Astrocyte (in vitro differentiated cells and primary cell): ENCODE measurements at regions not wholly inside any gene's neighbourhood (a gene's known extent, or its start where the extent isn't known, plus 50 kb on each side); places are given as distances from the start of the nearest gene placed in this dataset.
A peak's percentile ranks its signal among the peaks of the same experiment; 100 is the strongest.

Source experiments
- DNase-seq: peaks from one replicate; pipeline ENCODE4 v3.0.0-alpha.2; 2010; ENCODE audit warnings: low read depth
- FAIRE-seq: peaks from 2 replicates; lab custom pipeline; 2011; peaks lifted over from hg19 to GRCh38; lab: Jason Lieb, UNC
- H2AFZ ChIP-seq: 2 replicates; pipeline ENCODE4 v1.6.0; 2012; ENCODE audit warnings: low read depth, low read length, inconsistent platforms
- H3K27ac ChIP-seq: 2 replicates; pipeline ENCODE4 v1.5.1; 2011; ENCODE audit warnings: low read depth, low read length, inconsistent platforms
- H3K27me3 ChIP-seq: 2 replicates; pipeline ENCODE4 v1.6.0; 2011; ENCODE audit warnings: low read length, inconsistent platforms; ENCODE audit not compliant: insufficient read depth
- H3K36me3 ChIP-seq: 2 replicates; pipeline ENCODE4 v1.5.1; 2011; ENCODE audit warnings: low read length, inconsistent platforms; ENCODE audit not compliant: insufficient read depth
- H3K4me1 ChIP-seq: 2 replicates; pipeline ENCODE4 v1.5.1; 2011; ENCODE audit warnings: low read length, inconsistent platforms; ENCODE audit not compliant: insufficient read depth
- H3K4me2 ChIP-seq: 2 replicates; pipeline ENCODE4 v1.6.0; 2012; ENCODE audit warnings: low read length, inconsistent platforms
- H3K4me3 ChIP-seq: 2 replicates; pipeline ENCODE4 v1.5.1; 2011; ENCODE audit warnings: low read depth, mild to moderate bottlenecking, low read length, inconsistent platforms; ENCODE audit not compliant: insufficient read depth
- H3K79me2 ChIP-seq: 2 replicates; pipeline ENCODE4 v1.6.0; 2012; ENCODE audit warnings: mild to moderate bottlenecking, low read length, inconsistent platforms; ENCODE audit not compliant: insufficient read depth
- H3K9ac ChIP-seq: 2 replicates; pipeline ENCODE4 v1.6.0; 2012; ENCODE audit warnings: mild to moderate bottlenecking, low read length, inconsistent platforms
- H3K9me3 ChIP-seq: 2 replicates; pipeline ENCODE4 v1.5.1; 2012; ENCODE audit warnings: low read depth, mild to moderate bottlenecking, low read length, inconsistent platforms; ENCODE audit not compliant: insufficient read depth
- H4K20me1 ChIP-seq: 2 replicates; pipeline ENCODE4 v1.6.0; 2012; ENCODE audit warnings: low read length, inconsistent platforms; ENCODE audit not compliant: insufficient read depth
- H3K27ac Mint-ChIP-seq: one replicate; pipeline ENCODE4 v1.8.0; 2021; ENCODE audit warnings: mild to moderate bottlenecking, mixed read lengths; ENCODE audit not compliant: unreplicated experiment
- H3K27me3 Mint-ChIP-seq: one replicate; pipeline ENCODE4 v1.8.0; 2021; ENCODE audit warnings: low read depth, mixed read lengths; ENCODE audit not compliant: unreplicated experiment
- H3K36me3 Mint-ChIP-seq: one replicate; pipeline ENCODE4 v1.8.0; 2021; ENCODE audit warnings: low read depth, mixed read lengths; ENCODE audit not compliant: unreplicated experiment
- H3K4me1 Mint-ChIP-seq: one replicate; pipeline ENCODE4 v1.8.0; 2021; ENCODE audit warnings: low read depth, mixed read lengths; ENCODE audit not compliant: unreplicated experiment
- H3K4me3 Mint-ChIP-seq: one replicate; pipeline ENCODE4 v1.8.0; 2021; ENCODE audit warnings: mild to moderate bottlenecking, moderate library complexity, mixed read lengths; ENCODE audit not compliant: unreplicated experiment
- H3K9me3 Mint-ChIP-seq: one replicate; pipeline ENCODE4 v1.8.0; 2021; ENCODE audit warnings: mild to moderate bottlenecking, mixed read lengths; ENCODE audit not compliant: unreplicated experiment
- CTCF ChIP-seq: IDR thresholded peaks from 2 replicates; pipeline ENCODE4 v1.5.1; 2011; ENCODE audit warnings: low read depth, mild to moderate bottlenecking, inconsistent platforms, low read length, moderate library complexity; ENCODE audit not compliant: insufficient read depth
- EZH2 ChIP-seq: IDR thresholded peaks from 2 replicates; pipeline ENCODE4 v1.6.1; 2012; ENCODE audit warnings: mild to moderate bottlenecking, low read length, inconsistent platforms; ENCODE audit not compliant: insufficient read depth

DNA sequence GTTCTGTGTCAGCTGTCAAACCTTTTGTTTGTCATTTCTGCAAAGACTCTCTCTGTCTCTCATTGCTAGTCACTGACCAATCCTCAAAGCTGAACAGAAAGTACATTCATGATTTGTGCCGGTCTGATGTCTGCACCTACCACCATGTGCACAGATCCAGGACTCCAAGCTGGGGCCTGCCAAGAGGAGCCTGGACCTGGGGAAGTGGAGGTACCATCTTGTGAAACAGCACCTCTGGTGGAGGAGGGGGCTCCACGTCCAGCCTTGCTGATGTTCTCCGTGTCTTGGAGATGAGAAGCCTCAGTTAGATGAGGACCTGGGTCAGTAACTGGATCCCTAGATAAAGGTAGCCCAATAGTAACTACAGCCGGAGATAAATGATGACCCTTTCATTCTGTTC lies 98.9 kb downstream of the TENT4A start:
- no peaks in the 10 kb centered on the region for H3K79me2 ChIP-seq
- Mint-ChIP-seq H3K9me3 (no peaks in the 10 kb centered on the region), H3K36me3 (no peaks in the 10 kb centered on the region), H3K4me3 (no peak overlapping the region), H3K27ac (no peak overlapping the region), H3K27me3 (peaks cover 5% of the 10 kb centered on the region), H3K4me1 (no peaks in the 10 kb centered on the region)
- no peak overlapping the region for H3K9ac ChIP-seq
- H3K4me2 ChIP-seq, result no peak overlapping the region
- no peaks in the 10 kb centered on the region for H3K27me3 ChIP-seq
- no peak overlapping the region for H3K27ac ChIP-seq
- H2AFZ ChIP-seq, result no peak overlapping the region
- no peak for FAIRE-seq
- no peaks in the 10 kb centered on the region for H4K20me1 ChIP-seq
- no peak for DNase-seq
- no peak for TF ChIP-seq EZH2
- TF ChIP-seq CTCF, result no peak
- H3K4me3 ChIP-seq, result no peak overlapping the region
- H3K4me1 ChIP-seq, result no peaks in the 10 kb centered on the region
- H3K36me3 ChIP-seq, result no peaks in the 10 kb centered on the region
- no peaks in the 10 kb centered on the region for H3K9me3 ChIP-seq

- Mint-ChIP-seq H3K27me3 (peaks cover 5% of the 10 kb centered on the region), H3K4me3 (no peak overlapping the region), H3K27ac (no peak overlapping the region), H3K36me3 (no peaks in the 10 kb centered on the region), H3K9me3 (no peaks in the 10 kb centered on the region), H3K4me1 (no peaks in the 10 kb centered on the region)
- Histone ChIP-seq H4K20me1 (no peaks in the 10 kb centered on the region), H3K4me3 (no peak overlapping the region), H3K9ac (no peak overlapping the region), H3K79me2 (no peaks in the 10 kb centered on the region), H3K36me3 (no peaks in the 10 kb centered on the region), H3K4me1 (no peaks in the 10 kb centered on the region), H2AFZ (no peak overlapping the region), H3K4me2 (no peak overlapping the region), H3K9me3 (no peaks in the 10 kb centered on the region), H3K27ac (no peak overlapping the region), H3K27me3 (no peaks in the 10 kb centered on the region)
- DNase-seq (peak; percentile 22), FAIRE-seq (no peak)
- TF ChIP-seq EZH2 (no peak), CTCF (no peak)
These were observed 99.8 kb downstream of the TENT4A start for GRCh38 chr5:6812800-6813731.

- no peaks in the 10 kb centered on the region for H3K79me2 ChIP-seq
- no peaks in the 10 kb centered on the region for H3K9me3 Mint-ChIP-seq
- no peak overlapping the region for H3K27ac ChIP-seq
- H2AFZ ChIP-seq, result no peak overlapping the region
- no peaks in the 10 kb centered on the region for H3K4me1 ChIP-seq
- no peaks in the 10 kb centered on the region for H3K9me3 ChIP-seq
- DNase-seq (no peak), FAIRE-seq (no peak)
- H3K4me2 ChIP-seq, result no peak overlapping the region
- no peak overlapping the region for H3K4me3 ChIP-seq
- no peak overlapping the region for H3K4me3 Mint-ChIP-seq
- H3K36me3 Mint-ChIP-seq, result no peaks in the 10 kb centered on the region
- peaks cover 5% of the 10 kb centered on the region for H3K27me3 Mint-ChIP-seq
- H3K27me3 ChIP-seq, result no peaks in the 10 kb centered on the region
- no peaks in the 10 kb centered on the region for H4K20me1 ChIP-seq
- H3K4me1 Mint-ChIP-seq, result no peaks in the 10 kb centered on the region
- H3K9ac ChIP-seq, result no peak overlapping the region
- no peak overlapping the region for H3K27ac Mint-ChIP-seq
- TF ChIP-seq CTCF, result no peak
- TF ChIP-seq EZH2, result no peak
- H3K36me3 ChIP-seq, result no peaks in the 10 kb centered on the region
These were observed 101.6 kb downstream of the TENT4A start for GRCh38 chr5:6814816-6815215.
